SU-DHL-6 (cell line): ENCODE measurements at regions not wholly inside any gene's neighbourhood (a gene's known extent, or its start where the extent isn't known, plus 50 kb on each side); places are given as distances from the start of the nearest gene placed in this dataset.
"Not testable (repeated sequence)": the region's sequence is repeated elsewhere in the genome, so short reads cannot be mapped to it uniquely, and the experiment has no call there.

Experiments used
- CTCF ChIP-seq: fragments of 200-600 bp; sonication (generic); IDR thresholded peaks from one replicate; pipeline ENCODE4 v1.5.1; 2017; ENCODE audit warnings: antibody characterized with exemption, mild to moderate bottlenecking, low read length, moderate library complexity; ENCODE audit not compliant: insufficient read depth, poor library complexity, severe bottlenecking
- EZH2phosphoT487 ChIP-seq: fragments of 200-600 bp; sonication (generic), shearing (Covaris generic); conservative IDR thresholded peaks from 2 replicates; pipeline ENCODE4 v1.6.1; 2018; ENCODE audit warnings: mild to moderate bottlenecking, antibody characterized with exemption, low read length, moderate library complexity, mixed read lengths

GRCh38 chr11:109715424-109715823 is 293.4 kb downstream of the C11orf87 start:
- not testable (repeated sequence) for TF ChIP-seq CTCF, EZH2phosphoT487
